ENCODE measurements at regions not wholly inside any gene's neighbourhood (a gene's known extent, or its start where the extent isn't known, plus 50 kb on each side); places are given as distances from the start of the nearest gene placed in this dataset.

GRCh38 chr13:106151056-106151699 is 384.3 kb downstream of the EFNB2 start:
- TF ChIP-seq CTCF (IDR thresholded peaks at IDR 0.05) = no peak
- TF ChIP-seq POLR2AphosphoS5 (IDR thresholded peaks at IDR 0.05; ENCODE audit: insufficient read depth in 1 of 2, low read depth in 1 of 2) = peak in 1 of 2 donors; percentile 21

All from vagina (tissue), 2 donors.